SU-DHL-6 (cell line): ENCODE measurements at regions not wholly inside any gene's neighbourhood (a gene's known extent, or its start where the extent isn't known, plus 50 kb on each side); places are given as distances from the start of the nearest gene placed in this dataset.

Source experiments
- H2AFZ ChIP-seq: fragments of 200-600 bp; sonication (generic); 2 replicates; pipeline ENCODE4 v1.6.1; 2014; ENCODE audit warnings: low read depth, mild to moderate bottlenecking, moderate library complexity, mixed read lengths, antibody characterized with exemption, low read length; ENCODE audit not compliant: severe bottlenecking
- H3F3A ChIP-seq: fragments of 200-600 bp; shearing (Covaris generic); 2 replicates; pipeline ENCODE4 v1.6.0; 2016; ENCODE audit warnings: antibody characterized with exemption, mild to moderate bottlenecking; ENCODE audit not compliant: insufficient read depth
- H3K27ac ChIP-seq: fragments of 200-600 bp; sonication (generic); 2 replicates; pipeline ENCODE4 v1.5.1; 2016; ENCODE audit warnings: low read depth, mild to moderate bottlenecking, low read length, moderate library complexity, mixed read lengths
- H3K27me3 ChIP-seq: fragments of 200-600 bp; sonication (generic), shearing (Covaris generic); 2 replicates; pipeline ENCODE4 v1.6.0; 2014; ENCODE audit warnings: mild to moderate bottlenecking, low read length
- H3K36me3 ChIP-seq: fragments of 200-600 bp; sonication (generic); 2 replicates; pipeline ENCODE4 v1.6.1; 2014; ENCODE audit warnings: mild to moderate bottlenecking, low read length, mixed read lengths
- H3K4me2 ChIP-seq: fragments of 300-600, 200-600 bp; shearing (Covaris generic), sonication (generic); 2 replicates; pipeline ENCODE4 v1.6.0; 2014; ENCODE audit warnings: low read length, low read depth, mild to moderate bottlenecking; ENCODE audit not compliant: poor library complexity, severe bottlenecking
- H3K4me3 ChIP-seq: fragments of 200-600 bp; sonication (generic); 2 replicates; pipeline ENCODE4 v1.5.1; 2014; ENCODE audit warnings: antibody characterized with exemption, low read length, mild to moderate bottlenecking, mixed read lengths; ENCODE audit not compliant: insufficient read depth, poor library complexity, severe bottlenecking
- H3K79me2 ChIP-seq: fragments of 200-600 bp; sonication (generic); 2 replicates; pipeline ENCODE4 v1.6.1; 2014; ENCODE audit warnings: mild to moderate bottlenecking, low read length, moderate library complexity; ENCODE audit not compliant: insufficient read depth
- H3K9ac ChIP-seq: fragments of 200-600 bp; sonication (generic); 2 replicates; pipeline ENCODE4 v1.7.0; 2014; ENCODE audit warnings: mild to moderate bottlenecking, low read length
- H3K9me2 ChIP-seq: fragments of 200-600 bp; sonication (generic); replicated peaks from 2 replicates; pipeline ENCODE4 v1.6.1; 2014; ENCODE audit warnings: low read length; ENCODE audit not compliant: insufficient read depth
- H3K9me3 ChIP-seq: fragments of 200-600 bp; sonication (generic); 2 replicates; pipeline ENCODE4 v1.6.1; 2014; ENCODE audit warnings: low read length, mixed read lengths; ENCODE audit not compliant: insufficient read depth
- H4K20me1 ChIP-seq: fragments of 200-600 bp; sonication (generic); 2 replicates; pipeline ENCODE4 v1.6.1; 2014; ENCODE audit warnings: low read depth, mild to moderate bottlenecking, antibody characterized with exemption, low read length, moderate library complexity, mixed read lengths
- EZH2phosphoT487 ChIP-seq: fragments of 200-600 bp; sonication (generic), shearing (Covaris generic); conservative IDR thresholded peaks from 2 replicates; pipeline ENCODE4 v1.6.1; 2018; ENCODE audit warnings: mild to moderate bottlenecking, antibody characterized with exemption, low read length, moderate library complexity, mixed read lengths
- TF ChIP-seq, protein P1 (sequence below): fragments of 200-600 bp; sonication (generic); IDR thresholded peaks from one replicate; pipeline ENCODE4 v1.5.1; 2017; ENCODE audit warnings: antibody characterized with exemption, mild to moderate bottlenecking, low read length, moderate library complexity; ENCODE audit not compliant: insufficient read depth, poor library complexity, severe bottlenecking

DNA sequence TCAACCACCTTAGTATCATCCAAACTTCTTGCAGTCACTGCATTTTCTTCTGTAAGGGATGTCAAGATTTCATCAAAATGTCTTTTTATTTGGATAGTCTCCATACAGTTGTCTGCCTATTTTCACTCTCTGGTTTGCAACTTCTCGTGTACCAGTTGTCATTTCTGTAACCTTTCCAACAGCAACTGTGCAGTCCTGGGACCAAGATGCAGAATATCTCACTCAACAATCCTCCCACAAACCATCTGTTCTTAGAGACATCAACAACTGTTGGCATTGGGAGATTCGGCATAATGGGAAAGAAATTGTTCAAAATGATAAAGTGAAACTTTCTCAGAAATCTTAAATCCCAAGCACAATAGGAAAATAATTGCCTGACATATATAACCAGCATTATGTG is 933.6 kb upstream of the SLC39A10 start:
- Histone ChIP-seq H3K27me3 (no peaks in the 10 kb centered on the region), H3K9me3 (no peaks in the 10 kb centered on the region), H3K27ac (no peak overlapping the region), H3K79me2 (no peaks in the 10 kb centered on the region), H4K20me1 (no peaks in the 10 kb centered on the region), H3K4me3 (no peak overlapping the region), H3K4me2 (no peak overlapping the region), H3K9me2 (no peaks in the 10 kb centered on the region), H3K9ac (no peak overlapping the region), H2AFZ (no peak overlapping the region), H3K36me3 (no peaks in the 10 kb centered on the region), H3F3A (no peaks in the 10 kb centered on the region)
- TF ChIP-seq EZH2phosphoT487, result no peak
- TF ChIP-seq, protein P1, sequence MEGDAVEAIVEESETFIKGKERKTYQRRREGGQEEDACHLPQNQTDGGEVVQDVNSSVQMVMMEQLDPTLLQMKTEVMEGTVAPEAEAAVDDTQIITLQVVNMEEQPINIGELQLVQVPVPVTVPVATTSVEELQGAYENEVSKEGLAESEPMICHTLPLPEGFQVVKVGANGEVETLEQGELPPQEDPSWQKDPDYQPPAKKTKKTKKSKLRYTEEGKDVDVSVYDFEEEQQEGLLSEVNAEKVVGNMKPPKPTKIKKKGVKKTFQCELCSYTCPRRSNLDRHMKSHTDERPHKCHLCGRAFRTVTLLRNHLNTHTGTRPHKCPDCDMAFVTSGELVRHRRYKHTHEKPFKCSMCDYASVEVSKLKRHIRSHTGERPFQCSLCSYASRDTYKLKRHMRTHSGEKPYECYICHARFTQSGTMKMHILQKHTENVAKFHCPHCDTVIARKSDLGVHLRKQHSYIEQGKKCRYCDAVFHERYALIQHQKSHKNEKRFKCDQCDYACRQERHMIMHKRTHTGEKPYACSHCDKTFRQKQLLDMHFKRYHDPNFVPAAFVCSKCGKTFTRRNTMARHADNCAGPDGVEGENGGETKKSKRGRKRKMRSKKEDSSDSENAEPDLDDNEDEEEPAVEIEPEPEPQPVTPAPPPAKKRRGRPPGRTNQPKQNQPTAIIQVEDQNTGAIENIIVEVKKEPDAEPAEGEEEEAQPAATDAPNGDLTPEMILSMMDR, result no peak

DNA sequence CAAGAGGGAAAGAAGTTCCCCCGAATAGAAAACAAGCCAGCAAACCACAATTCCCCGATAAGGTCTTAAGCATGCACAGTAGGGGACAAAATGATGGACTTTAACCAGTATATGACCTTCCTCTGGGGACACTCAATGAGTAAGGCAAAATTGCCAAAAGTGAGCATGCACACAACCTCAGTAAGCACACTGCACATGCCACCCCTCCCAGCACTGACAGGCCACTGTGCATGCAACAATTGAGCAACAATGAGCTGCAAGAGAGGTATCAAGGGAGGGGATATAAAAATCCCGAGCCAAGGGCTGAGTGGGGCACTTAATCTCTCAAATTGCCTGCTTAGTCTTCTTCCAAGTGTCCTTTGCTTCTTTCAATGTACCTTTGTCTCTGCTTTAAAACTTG is 935.8 kb upstream of the SLC39A10 start:
- H2AFZ ChIP-seq, result no peak overlapping the region
- H3K36me3 ChIP-seq, result no peaks in the 10 kb centered on the region
- no peaks in the 10 kb centered on the region for H3K9me2 ChIP-seq
- H3K4me2 ChIP-seq, result no peak overlapping the region
- no peak overlapping the region for H3K9ac ChIP-seq
- H3K79me2 ChIP-seq, result no peaks in the 10 kb centered on the region
- no peaks in the 10 kb centered on the region for H3F3A ChIP-seq
- TF ChIP-seq, protein P1, result no peak
- TF ChIP-seq EZH2phosphoT487, result no peak
- no peak overlapping the region for H3K27ac ChIP-seq
- H4K20me1 ChIP-seq, result no peaks in the 10 kb centered on the region
- no peaks in the 10 kb centered on the region for H3K27me3 ChIP-seq
- no peak overlapping the region for H3K4me3 ChIP-seq
- H3K9me3 ChIP-seq, result no peaks in the 10 kb centered on the region

DNA sequence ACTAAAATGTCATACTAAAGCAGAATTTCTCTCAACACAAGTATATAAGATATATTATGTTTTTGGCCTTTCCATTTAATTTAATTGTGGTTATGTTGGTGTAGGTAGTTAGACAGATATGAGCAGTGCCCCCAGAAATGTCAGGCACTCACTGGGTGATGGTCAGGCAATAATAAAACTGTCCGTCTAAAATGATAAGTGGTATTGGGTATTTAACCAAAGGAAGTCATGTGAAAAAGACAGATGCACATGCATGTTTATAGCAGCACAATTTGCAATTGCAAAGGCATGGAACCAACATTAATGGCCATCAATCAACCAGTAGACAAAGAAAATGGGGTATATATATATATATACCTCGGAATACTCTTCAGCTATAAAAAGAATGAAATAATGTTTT is 936.6 kb upstream of the SLC39A10 start:
- Histone ChIP-seq H3K27me3 (no peaks in the 10 kb centered on the region), H3K36me3 (no peaks in the 10 kb centered on the region), H4K20me1 (no peaks in the 10 kb centered on the region), H3K4me3 (no peak overlapping the region), H3K9me3 (no peaks in the 10 kb centered on the region), H3K79me2 (no peaks in the 10 kb centered on the region), H3F3A (no peaks in the 10 kb centered on the region), H3K4me2 (no peak overlapping the region), H3K9me2 (no peaks in the 10 kb centered on the region), H2AFZ (no peak overlapping the region), H3K27ac (no peak overlapping the region), H3K9ac (no peak overlapping the region)
- TF ChIP-seq, protein P1, result no peak
- TF ChIP-seq EZH2phosphoT487, result no peak
